ENCODE measurements at regions not wholly inside any gene's neighbourhood (a gene's known extent, or its start where the extent isn't known, plus 50 kb on each side); places are given as distances from the start of the nearest gene placed in this dataset.
"Not testable (repeated sequence)": the region's sequence is repeated elsewhere in the genome, so short reads cannot be mapped to it uniquely, and the experiment has no call there.

- peak; percentile 49 for DNase-seq
- ATAC-seq = peak; percentile 47 to 59
- intact Hi-C loops (cut with DNase I) = no loop called here
Measured at GRCh38 chr6:11323666-11324452, 91.4 kb upstream of the NEDD9 start.

GRCh38 chr6:11322252-11322885 lies 89.9 kb upstream of the NEDD9 start:
- no peak for DNase-seq
- intact Hi-C loops (cut with DNase I) = no loop called here
- ATAC-seq = no peak

GRCh38 chr6:11320914-11321597 lies 88.6 kb upstream of the NEDD9 start:
- ATAC-seq (no peak), DNase-seq (no peak)
- intact Hi-C loops (cut with DNase I) = no loop called here

- DNase-seq (no peak), ATAC-seq (peak in 1 of 2 donors; percentile 14)
- intact Hi-C loops (cut with DNase I) = no loop called here
Measured at GRCh38 chr6:11318835-11319813, 86.7 kb upstream of the NEDD9 start.

GRCh38 chr6:11317885-11318771 lies 85.7 kb upstream of the NEDD9 start:
- intact Hi-C loops (cut with DNase I) = loop anchor here in 1 of 2 donors (2.0 kb wide), 1 partner anchor 85 kb away; the partner anchor contains the start of gene NEDD9
- peak; percentile 72 to 92 for ATAC-seq
- DNase-seq = peak; percentile 65

- ATAC-seq (peak in 1 of 2 donors; percentile 72), DNase-seq (no peak)
- intact Hi-C loops (cut with DNase I) = loop anchor here in 1 of 2 donors (2.0 kb wide), 1 partner anchor 83 kb away; the partner anchor contains the start of gene NEDD9
Measured at GRCh38 chr6:11315743-11316437, 83.4 kb upstream of the NEDD9 start.

- ATAC-seq (no peak), DNase-seq (no peak)
- intact Hi-C loops (cut with DNase I) = no loop called here
Measured at GRCh38 chr6:11313207-11313606, 80.7 kb upstream of the NEDD9 start.

- intact Hi-C loops (cut with DNase I) = no loop called here
- DNase-seq (no peak), ATAC-seq (no peak)
Measured at GRCh38 chr6:11311970-11312369, 79.5 kb upstream of the NEDD9 start.

GRCh38 chr6:11309947-11310665 lies 77.6 kb upstream of the NEDD9 start:
- ATAC-seq = peak in 1 of 2 donors; percentile 21
- DNase-seq = no peak
- intact Hi-C loops (cut with DNase I) = no loop called here

GRCh38 chr6:11307226-11307625 lies 74.8 kb upstream of the NEDD9 start:
- DNase-seq (no peak), ATAC-seq (no peak)
- intact Hi-C loops (cut with DNase I) = no loop called here

- intact Hi-C loops (cut with DNase I) = no loop called here
- ATAC-seq = no peak
- DNase-seq = no peak
Measured at GRCh38 chr6:11304946-11305345, 72.5 kb upstream of the NEDD9 start.

- intact Hi-C loops (cut with DNase I); DNase-seq; ATAC-seq: not testable (repeated sequence)
Measured at GRCh38 chr6:11299876-11300428, 67.5 kb upstream of the NEDD9 start.

GRCh38 chr6:11299421-11299784 lies 66.9 kb upstream of the NEDD9 start:
- intact Hi-C loops (cut with DNase I); DNase-seq; ATAC-seq: not testable (repeated sequence)

GRCh38 chr6:11298651-11299420 lies 66.4 kb upstream of the NEDD9 start:
- intact Hi-C loops (cut with DNase I) = no loop called here
- ATAC-seq (no peak), DNase-seq (no peak)

GRCh38 chr6:11297376-11297729 lies 64.9 kb upstream of the NEDD9 start:
- ATAC-seq (no peak), DNase-seq (no peak)
- intact Hi-C loops (cut with DNase I) = no loop called here

Data from left cardiac atrium (tissue), 4 donors.